K562 (cell line): ENCODE measurements at regions not wholly inside any gene's neighbourhood (a gene's known extent, or its start where the extent isn't known, plus 50 kb on each side); places are given as distances from the start of the nearest gene placed in this dataset.

Source experiments
- CBX2 ChIP-seq: fragments of 200-600 bp; sonication (generic); IDR thresholded peaks from one replicate; pipeline ENCODE4 v1.6.1; 2012; ENCODE audit warnings: mild to moderate bottlenecking, low read length, inconsistent platforms; ENCODE audit not compliant: insufficient read depth, poor library complexity, severe bottlenecking
- POLR2A ChIP-seq: fragments of 450-650 bp; conservative IDR thresholded peaks from 2 replicates; pipeline ENCODE4 v1.6.1; 2016
- ZNF165 ChIP-seq: fragments of 250-450 bp; sonication (Bioruptor Pico); IDR thresholded peaks from 2 replicates; pipeline ENCODE4 v1.4.0; 2020; ENCODE audit warnings: borderline replicate concordance
- ZNF354B ChIP-seq: fragments of 250-450 bp; sonication (Bioruptor Pico); IDR thresholded peaks from 2 replicates; pipeline ENCODE4 v1.4.0; 2020
- TF ChIP-seq, protein P1 (sequence below), 3 experiments: IDR thresholded peaks in 2 of 3; conservative IDR thresholded peaks in 1 of 3; 2 replicates each; pipeline ENCODE4 v1.5.1; 2011 to 2012; ENCODE audit warnings: low read length in 3 of 3, mild to moderate bottlenecking in 3 of 3, control low read depth in 2 of 3, improper control_type of control experiment in 1 of 3, inconsistent platforms in 1 of 3, low read depth in 1 of 3, mixed read lengths in 1 of 3, moderate library complexity in 1 of 3; ENCODE audit not compliant: insufficient read depth in 2 of 3

DNA sequence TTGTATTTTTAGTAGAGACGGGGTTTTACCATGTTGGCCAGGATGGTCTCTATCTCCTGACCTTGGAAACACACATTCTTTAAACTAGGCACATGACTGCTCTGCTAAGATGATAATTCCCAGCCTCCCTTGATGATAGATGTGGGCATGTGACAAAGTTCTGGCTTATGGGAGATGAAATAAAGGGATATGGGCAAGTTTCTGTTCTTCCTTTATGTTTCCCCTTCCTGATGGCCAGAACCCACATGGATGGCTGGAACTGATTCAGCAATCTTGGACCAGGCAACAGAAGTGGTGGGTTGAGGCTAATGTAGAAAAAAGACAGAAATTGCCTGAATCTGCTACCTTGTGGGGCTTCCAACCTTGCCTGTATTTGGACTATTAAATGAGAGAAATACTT lies 60.7 kb upstream of the NRP1 start:
- TF ChIP-seq ZNF354B (CRISPR knock-in tag): no peak
- TF ChIP-seq POLR2A: no peak
- no peak for TF ChIP-seq ZNF165 (CRISPR knock-in tag)
- TF ChIP-seq, protein P1, sequence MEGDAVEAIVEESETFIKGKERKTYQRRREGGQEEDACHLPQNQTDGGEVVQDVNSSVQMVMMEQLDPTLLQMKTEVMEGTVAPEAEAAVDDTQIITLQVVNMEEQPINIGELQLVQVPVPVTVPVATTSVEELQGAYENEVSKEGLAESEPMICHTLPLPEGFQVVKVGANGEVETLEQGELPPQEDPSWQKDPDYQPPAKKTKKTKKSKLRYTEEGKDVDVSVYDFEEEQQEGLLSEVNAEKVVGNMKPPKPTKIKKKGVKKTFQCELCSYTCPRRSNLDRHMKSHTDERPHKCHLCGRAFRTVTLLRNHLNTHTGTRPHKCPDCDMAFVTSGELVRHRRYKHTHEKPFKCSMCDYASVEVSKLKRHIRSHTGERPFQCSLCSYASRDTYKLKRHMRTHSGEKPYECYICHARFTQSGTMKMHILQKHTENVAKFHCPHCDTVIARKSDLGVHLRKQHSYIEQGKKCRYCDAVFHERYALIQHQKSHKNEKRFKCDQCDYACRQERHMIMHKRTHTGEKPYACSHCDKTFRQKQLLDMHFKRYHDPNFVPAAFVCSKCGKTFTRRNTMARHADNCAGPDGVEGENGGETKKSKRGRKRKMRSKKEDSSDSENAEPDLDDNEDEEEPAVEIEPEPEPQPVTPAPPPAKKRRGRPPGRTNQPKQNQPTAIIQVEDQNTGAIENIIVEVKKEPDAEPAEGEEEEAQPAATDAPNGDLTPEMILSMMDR (IDR thresholded peaks at IDR 0.05 in 2 of 3, conservative IDR thresholded peaks at IDR 0.05 in 1 of 3; ENCODE audit: insufficient read depth in 2 of 3, low read depth in 1 of 3, low read length in 3 of 3): no peak
- no peak for TF ChIP-seq CBX2
